GM18907 (cell line): ENCODE measurements at regions not wholly inside any gene's neighbourhood (a gene's known extent, or its start where the extent isn't known, plus 50 kb on each side); places are given as distances from the start of the nearest gene placed in this dataset.

Source experiments
- ATAC-seq: cut with Tn5 transposase; IDR thresholded peaks from one replicate; pipeline ENCODE4 v1.9.1; 2021; ENCODE audit warnings: mild to moderate bottlenecking, moderate library complexity; ENCODE audit not compliant: unreplicated experiment

DNA sequence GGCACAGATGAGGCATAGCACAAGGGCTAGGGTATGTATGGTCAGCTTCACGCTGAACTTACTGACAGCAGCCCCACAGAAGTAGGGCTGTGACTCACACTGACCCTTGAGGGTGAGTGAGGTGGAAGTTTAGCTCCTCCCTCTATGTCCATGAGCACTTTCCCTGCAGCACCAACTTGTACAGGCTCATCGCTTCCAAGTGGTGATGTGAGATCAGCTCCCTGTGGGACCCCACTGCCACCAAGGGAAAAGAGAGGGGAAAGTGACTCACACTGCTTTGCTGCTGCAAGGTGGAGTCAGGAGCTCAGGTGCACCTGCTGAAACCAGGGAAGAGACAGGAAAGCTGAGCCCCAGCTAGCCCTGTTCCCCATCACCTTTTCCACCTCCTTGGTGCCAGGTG lies 91.5 kb downstream of the TEX51 start:
- no peak for ATAC-seq

DNA sequence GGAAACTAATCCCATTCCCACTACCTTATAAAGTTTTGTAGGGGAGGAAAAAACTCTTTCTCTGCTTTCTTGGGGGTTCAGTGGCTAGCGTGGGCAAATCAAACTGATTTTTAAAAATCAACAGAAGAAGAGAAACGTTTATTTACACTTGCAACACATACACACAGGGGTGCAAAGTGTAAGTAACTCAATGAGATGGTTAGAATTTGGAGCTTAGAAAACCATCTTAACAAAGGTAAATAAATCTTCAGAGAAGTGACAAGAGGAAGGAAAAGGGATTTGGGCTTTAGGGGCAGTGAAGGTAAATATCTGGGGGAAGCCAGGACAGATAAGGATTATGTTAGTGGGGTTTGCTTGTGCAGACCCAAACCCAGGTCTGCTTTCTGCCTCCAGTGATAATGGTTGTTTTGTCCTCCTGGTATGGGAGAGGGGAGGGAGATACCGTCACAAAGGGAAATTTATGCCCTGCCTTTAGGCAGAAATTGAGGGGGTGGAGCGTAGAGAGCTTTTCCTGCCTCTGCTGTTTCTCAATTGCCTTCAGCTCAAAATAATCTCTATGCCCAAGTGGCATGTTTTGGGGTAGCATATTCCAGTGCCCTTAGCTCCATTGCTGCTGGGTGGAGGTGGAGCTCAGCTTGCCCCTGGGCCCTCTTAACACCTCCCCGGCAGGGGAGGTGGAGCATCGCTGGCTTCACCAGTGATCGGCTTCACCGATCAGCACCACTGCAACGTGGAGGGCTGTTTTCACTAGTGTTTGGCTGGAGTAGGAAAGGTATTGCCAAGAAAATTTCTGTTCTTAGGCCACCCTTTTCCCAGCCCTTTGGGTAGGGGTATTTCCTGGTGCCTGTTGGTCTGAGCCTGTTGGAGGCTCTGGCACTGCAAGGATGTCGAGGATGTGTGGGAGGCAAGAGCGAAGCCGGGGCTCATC lies 92.2 kb downstream of the TEX51 start:
- ATAC-seq: no peak

GRCh38 chr2:126994340-126994777 lies 95.7 kb downstream of the TEX51 start:
- no peak for ATAC-seq

DNA sequence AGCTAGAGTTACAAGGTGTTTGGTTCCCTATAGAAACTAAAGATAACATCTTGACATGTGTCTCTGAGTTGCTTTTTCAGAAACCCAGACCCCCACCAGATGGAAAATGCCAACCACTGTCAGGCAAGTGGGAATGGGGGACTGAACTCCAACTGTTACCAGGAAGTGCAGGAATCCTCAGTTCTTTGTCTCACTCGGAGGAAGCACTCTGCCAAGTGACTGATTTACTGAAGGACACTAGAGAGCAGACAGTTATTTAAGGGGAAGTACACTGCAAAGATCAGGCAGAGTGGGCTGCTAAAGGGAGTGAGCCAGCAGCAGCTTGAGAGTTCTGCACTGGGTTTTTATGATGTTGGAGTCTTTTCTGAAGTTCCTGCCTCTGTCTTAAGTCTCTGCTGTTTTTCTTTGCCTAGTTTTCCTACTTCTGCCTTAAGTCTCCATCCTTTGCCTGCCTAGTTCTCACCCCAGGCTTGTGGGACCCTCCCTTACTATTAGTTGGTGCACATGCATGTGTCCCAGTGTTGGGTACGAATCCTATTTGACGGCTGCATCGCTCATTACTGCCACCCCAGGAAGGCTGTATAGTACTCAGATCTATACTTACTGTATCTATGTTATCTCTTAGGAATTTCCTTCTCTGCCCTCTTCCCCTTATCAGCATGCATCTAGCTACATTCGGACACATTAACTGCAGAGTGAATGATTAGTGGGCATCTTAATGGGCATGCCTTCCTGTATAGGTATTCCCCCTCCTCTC lies 97.1 kb downstream of the TEX51 start:
- no peak for ATAC-seq

DNA sequence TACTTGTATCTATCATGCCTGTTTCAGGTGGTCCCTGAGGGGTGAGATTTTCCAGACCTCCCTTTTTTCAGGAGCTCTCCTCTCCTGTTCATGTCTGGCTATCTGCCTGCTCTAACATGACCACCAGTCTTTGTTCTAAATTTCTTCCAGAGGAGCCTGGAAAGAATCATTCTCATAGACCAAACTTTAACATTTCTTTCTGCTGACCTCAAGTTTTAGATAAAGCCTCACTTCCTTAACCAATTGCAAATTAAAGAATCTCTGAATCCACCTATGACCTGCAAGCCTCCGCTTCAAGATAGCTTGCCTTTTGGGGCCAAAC lies 97.6 kb downstream of the TEX51 start:
- no peak for ATAC-seq
